DMS79 (cell line): ENCODE measurements at regions not wholly inside any gene's neighbourhood (a gene's known extent, or its start where the extent isn't known, plus 50 kb on each side); places are given as distances from the start of the nearest gene placed in this dataset.

Experiments
- DNase-seq: peaks from one replicate; lab custom pipeline; 2025; lab: John Stamatoyannopoulos, UW

GRCh38 chr4:136925203-136925602, 607.1 kb downstream of the PCDH18 start:
- no peak for DNase-seq

GRCh38 chr4:136922066-136922465, 610.2 kb downstream of the PCDH18 start:
- no peak for DNase-seq

- DNase-seq: no peak
Observed at GRCh38 chr4:136920092-136920881, 612.0 kb downstream of the PCDH18 start.

- DNase-seq: no peak
Observed at GRCh38 chr4:136918772-136919171, 613.5 kb downstream of the PCDH18 start.

GRCh38 chr4:136917312-136918110, 614.8 kb downstream of the PCDH18 start:
- DNase-seq: no peak

- DNase-seq: no peak
Observed at GRCh38 chr4:136909626-136910025, 622.7 kb downstream of the PCDH18 start.

GRCh38 chr4:136908122-136908521, 624.2 kb downstream of the PCDH18 start:
- no peak for DNase-seq

- no peak for DNase-seq
Observed at GRCh38 chr4:136900696-136901095, 631.6 kb downstream of the PCDH18 start.

- no peak for DNase-seq
Observed at GRCh38 chr4:136898590-136899248, 633.6 kb downstream of the PCDH18 start.

GRCh38 chr4:136893573-136893972, 638.7 kb downstream of the PCDH18 start:
- no peak for DNase-seq

- no peak for DNase-seq
Observed at GRCh38 chr4:136881666-136882065, 650.6 kb downstream of the PCDH18 start.

- no peak for DNase-seq
Observed at GRCh38 chr4:136873555-136873954, 658.7 kb downstream of the PCDH18 start.

GRCh38 chr4:136867465-136867864, 664.8 kb downstream of the PCDH18 start:
- DNase-seq: no peak

GRCh38 chr4:136865526-136865925, 666.8 kb downstream of the PCDH18 start:
- no peak for DNase-seq

GRCh38 chr4:136864604-136865185, 667.6 kb downstream of the PCDH18 start:
- no peak for DNase-seq

GRCh38 chr4:136863756-136864155, 668.5 kb downstream of the PCDH18 start:
- DNase-seq: no peak

GRCh38 chr4:136862653-136863052, 669.6 kb downstream of the PCDH18 start:
- DNase-seq: no peak

- no peak for DNase-seq
Observed at GRCh38 chr4:136861091-136861490, 671.2 kb downstream of the PCDH18 start.

- DNase-seq: no peak
Observed at GRCh38 chr4:136858903-136859302, 673.4 kb downstream of the PCDH18 start.

GRCh38 chr4:136855886-136856285, 676.4 kb downstream of the PCDH18 start:
- no peak for DNase-seq

GRCh38 chr4:136850446-136850845, 681.8 kb downstream of the PCDH18 start:
- no peak for DNase-seq

GRCh38 chr4:136847881-136848621, 684.2 kb downstream of the PCDH18 start:
- DNase-seq: no peak
